ENCODE measurements at regions not wholly inside any gene's neighbourhood (a gene's known extent, or its start where the extent isn't known, plus 50 kb on each side); places are given as distances from the start of the nearest gene placed in this dataset.

DNA sequence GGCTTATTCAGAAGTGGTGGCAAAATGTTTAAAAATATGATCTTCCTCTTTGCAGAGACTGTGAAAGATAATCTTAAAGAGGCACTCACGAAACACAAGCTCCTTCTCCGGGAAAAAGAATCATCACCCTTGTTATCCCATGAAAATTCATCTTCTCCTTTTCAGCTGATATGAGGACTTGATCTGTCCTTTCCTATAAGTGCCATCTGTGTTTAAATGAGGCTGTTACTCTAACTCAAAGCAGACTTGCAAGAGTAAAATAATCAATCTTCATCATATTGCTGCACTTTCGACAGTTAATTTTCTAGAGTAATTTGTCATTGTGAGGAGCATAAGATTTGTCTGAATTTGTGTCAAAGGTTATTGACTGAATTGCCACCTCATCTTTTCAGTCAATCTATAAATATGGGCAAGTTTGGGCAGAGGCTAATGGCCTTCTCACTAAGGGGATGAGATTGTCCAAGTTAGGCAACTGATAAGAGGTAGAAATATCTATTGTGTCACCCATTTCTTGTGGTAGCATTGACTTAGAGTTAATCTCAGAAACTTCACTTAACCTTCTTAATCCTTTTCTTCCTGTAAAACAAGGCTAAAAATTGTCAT is 452.9 kb downstream of the GRXCR1 start:
- DNase-seq (ENCODE audit: low spot score): no peak

DNA sequence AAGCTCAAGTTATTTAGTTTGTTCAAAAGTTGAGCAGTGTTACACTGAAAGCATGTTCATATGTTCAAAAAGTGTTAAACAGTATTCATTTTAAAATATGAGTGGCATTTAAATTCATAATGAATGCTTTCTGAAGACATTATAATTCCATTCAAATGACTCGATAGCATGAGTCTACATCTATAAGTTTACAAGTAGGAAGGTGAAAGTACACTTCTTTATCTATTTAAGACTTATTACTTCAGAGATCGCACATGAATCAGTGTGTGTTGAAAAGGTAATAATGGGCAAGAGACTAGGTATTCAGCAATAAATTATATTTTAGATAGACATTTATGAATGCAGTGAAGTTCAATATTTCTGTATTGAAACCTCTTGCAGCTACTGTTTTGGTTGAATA is 456.1 kb downstream of the GRXCR1 start:
- no peak for DNase-seq (ENCODE audit: low spot score)

DNA sequence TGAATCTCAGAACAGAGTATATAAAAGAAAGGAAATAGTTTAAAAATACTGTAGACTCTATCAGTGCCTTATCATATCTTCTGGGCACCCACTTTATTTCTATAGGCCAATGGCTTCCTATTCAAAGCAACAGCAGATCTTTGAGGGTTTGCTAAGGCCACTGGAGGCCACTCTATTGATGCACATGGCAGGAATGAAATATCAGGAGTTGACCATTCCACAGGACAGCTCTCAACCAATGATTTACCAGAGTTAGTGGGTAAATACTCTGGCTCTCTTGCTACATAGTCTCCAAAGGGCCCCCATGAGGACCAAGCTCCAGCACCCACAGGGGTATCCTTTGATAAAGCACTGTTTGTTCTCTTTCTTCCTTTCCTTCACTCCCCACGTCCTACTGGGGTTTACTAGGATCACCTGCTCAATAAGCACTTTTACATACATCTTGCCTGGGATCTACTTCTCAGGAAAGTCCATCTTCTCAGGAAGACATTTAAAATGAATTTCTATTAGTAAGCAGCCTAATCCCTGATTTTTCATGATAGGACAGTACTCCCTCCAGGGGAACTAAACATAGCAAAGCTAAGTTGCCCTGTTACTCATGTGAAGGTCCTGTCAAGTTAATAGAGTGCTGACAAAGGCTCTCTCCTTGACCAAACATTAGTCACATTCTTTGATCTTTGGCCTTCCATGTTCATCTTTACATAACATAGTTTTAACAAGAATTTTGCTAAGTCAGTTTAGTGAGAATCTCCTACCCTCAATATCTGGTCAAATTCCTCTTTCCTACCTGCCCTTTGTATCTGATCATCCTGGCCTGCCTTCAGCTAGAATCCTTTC is 459.7 kb downstream of the GRXCR1 start:
- no peak for DNase-seq (ENCODE audit: low spot score)

DNA sequence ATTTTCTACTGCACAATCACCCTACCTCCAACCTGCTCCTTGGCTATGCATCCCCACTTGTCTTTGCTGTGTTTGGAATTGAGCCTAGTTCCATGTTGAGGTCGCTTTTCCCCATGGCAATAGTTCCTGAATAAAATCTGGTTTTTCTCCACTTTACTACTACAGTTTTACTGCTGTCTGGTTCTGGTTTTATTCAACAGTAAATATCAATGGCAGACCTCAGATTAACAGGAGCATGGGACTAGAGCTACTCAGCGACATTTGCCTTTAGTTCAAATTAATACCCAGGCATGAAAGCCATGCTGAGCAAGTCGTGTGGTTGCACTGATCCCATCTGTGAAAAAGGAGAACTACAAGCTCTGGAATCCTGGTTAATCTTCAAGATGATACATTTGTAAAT is 460.3 kb downstream of the GRXCR1 start:
- DNase-seq (ENCODE audit: low spot score): no peak

DNA sequence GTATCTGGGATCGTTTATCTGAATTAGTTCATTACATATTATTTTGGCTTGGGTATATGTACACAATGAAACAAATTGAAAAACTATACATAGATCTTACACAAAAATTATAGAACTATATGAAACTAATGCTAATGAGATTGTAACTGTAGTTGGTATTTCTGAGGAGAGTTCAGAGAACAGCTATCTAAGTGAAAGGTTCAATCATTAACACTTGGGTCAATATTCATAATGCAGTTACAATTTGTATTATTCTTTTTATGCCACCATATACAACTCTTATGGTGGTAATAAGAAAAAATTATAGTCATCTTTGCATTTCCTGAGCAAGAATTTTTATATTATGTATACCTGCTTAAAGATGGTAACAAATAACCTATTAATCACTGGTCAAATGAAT is 461.0 kb downstream of the GRXCR1 start:
- no peak for DNase-seq (ENCODE audit: low spot score)

DNA sequence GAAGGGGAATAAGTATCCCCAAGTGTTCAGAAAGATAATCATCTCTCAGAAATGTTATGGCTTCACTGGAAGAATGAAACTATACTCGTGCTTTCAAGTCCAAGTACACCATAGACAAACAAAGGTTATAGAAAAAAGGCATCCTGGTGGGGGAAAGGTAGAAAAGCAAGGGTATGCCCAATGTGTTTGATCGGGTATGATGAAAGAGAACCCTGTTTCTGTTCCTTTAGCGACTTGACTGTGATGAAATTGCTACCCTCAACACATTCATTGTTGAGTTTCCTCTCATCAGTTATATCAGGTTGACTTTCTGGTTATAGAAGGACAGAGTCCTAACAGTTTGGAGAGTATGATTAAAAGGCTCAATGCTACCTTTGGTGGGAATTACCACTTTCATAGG is 464.3 kb downstream of the GRXCR1 start:
- DNase-seq (ENCODE audit: low spot score): no peak

DNA sequence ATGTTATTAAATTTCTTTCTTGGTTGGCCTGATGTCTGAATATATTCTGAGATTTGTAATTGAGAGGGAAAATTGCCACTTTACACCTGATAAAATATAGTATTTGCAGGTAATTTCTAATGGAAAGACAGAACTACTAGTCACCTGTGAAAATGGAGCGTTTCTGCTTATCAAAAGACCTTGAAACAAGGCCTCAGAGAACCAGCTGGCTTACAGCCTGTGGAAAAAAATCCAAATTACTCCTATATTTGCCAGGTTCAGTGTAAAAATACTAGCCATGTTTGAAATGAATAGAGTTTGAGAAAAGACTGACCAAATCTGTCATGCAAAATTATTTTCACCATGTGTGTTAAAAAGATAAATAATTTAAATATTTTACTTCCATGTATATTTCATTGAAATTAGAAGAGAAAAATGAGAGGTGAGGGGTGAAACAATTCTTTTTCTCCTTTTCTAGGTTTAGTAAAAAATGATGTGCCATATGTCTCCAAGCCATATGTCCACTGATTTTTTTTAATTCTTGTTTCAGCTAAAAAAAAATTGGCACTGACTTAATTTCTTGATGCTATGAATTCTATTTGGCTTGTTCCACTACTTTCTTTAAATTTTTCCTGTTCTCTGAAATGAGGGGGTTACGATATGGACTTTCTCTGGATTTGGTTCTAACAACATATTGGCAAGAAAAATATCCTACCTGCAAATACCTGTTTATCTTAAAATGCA is 464.9 kb downstream of the GRXCR1 start:
- no peak for DNase-seq (ENCODE audit: low spot score)

DNA sequence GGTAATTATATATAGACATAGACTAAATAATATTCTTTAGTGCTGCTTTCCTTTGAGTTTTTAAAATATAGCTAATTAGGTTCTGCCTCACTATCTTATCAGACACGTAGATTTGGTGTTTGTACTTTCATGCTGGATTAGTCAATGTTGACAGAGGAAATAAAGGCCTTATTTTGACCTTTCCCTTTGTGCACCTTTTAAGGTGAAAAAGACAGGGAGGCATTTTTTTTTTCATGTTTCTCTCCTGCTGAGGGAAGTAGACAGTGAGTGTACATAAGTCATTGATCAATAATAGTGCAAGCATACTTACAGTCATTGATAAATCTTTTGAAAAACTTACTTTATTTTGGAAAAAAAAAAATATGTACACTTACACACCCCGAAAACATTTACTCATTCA is 467.8 kb downstream of the GRXCR1 start:
- DNase-seq (ENCODE audit: low spot score): no peak

DNA sequence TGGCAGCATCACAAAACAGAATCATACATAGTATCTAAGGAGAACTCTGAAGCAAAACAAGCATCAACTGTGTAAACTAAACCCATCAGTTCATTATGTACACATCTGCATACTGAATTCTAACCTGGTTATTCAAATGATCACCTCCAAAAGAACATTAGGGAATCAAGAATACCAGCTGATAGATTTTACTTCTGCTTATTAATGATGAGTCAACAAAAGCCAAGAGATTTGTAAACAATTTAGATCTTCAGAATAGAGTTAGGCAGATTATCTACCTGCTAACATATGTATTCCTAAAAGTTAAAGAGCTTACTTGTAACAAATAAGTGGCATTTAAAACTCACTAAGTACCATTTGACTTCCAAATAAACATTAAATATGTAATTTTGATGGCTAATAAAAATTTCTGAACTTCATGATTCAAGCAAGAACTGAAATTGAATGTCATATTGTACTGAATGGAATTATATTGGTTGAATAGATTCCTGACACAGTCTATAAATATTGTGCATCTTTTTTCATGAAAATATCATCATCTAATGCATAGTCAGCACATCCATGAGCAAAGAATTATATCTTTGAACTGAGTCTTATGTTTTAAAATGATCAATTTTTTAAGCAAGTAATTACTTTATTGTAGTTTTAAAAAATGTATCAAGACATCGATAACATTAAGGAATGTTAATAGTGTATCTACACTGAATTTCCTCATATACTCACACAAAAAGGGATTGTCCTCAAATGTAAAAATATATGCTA is 470.5 kb downstream of the GRXCR1 start:
- no peak for DNase-seq (ENCODE audit: low spot score)

DNA sequence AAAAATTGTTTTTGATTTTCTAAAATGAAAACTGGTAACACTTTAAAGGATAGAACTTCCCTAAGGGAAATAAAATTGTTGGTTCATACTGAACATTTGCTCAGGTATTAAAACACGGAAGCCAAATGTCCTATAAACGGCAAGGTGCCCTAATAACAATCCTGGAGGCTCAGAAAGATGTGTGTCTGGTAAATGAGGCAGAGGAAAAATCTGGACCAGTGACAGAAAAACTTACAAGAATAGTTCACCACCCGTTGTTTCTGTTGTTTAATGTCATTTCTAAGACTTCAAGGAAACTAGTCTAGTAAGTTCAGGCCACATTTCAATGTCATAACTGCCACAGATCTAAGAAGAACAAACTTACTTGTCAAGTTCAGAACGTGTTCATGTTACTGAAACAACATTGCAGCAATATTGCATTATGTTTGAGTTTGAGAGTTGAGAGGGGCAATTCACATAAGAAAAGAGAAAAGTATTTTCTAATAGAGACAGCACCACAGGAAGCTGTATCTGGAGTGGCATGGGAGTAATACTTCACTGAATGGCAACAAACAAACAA is 476.6 kb downstream of the GRXCR1 start:
- DNase-seq (ENCODE audit: low spot score): no peak

DNA sequence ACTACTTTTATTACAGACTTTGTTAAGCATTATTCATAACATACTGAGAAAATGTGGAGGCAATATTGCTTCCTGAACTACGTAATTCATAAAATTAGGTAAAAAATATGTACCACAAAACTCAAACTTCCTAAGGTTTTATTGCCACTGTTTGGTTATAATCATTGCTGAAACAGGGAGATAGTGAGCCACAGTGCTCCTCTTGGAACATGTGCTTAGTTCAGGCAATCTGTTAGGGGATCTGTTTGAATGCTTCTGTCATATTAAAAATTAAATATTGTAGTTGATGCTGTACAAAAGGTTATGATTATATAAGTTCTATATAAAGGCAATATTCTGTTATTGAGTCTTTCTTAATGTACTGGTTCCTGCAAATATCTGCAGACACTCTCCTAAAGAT is 480.7 kb downstream of the GRXCR1 start:
- DNase-seq (ENCODE audit: low spot score): no peak

DNA sequence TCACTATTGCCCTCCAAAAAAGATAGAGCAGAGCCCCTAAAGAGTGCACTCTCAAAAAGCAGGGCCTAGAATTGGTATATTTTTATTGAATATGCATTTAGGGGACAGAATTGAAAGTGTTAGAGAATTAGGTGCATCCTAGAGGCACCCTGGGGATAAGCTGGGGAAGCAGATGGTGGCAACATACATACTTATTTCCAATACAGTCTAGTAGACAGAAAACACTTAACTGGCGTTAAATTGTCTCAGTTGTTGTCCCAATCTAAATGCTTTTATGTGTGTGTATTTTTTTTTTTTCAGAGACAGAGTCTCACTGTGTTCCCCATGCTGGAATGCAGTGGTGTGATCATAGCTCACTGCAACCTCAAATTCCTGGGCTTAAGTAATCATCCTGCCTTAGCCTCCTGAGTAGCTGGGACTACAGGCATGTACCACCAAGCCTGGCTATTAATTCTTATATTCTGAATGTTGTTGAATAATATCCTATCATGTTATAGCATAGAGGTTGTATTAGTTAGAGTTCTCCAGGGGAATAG is 481.8 kb downstream of the GRXCR1 start:
- DNase-seq (ENCODE audit: low spot score): no peak

DNA sequence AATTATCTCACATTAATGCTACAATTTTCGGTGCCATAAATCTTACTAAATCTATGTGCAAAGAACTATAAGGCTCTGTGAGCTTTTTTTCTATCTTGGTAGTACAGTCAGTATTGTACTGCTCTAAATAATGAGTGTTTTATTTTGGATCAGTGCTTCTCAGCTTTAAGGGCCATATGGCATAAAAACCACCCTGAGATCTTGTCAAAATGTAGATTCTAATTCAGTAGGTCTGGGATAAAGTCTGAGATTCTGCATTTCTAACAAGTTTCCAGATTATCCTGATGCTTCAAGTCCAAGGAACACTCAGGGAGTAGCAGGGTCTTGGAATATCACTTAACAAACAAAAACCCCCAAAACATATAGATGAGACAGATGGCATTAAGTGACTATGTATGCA is 486.5 kb downstream of the GRXCR1 start:
- DNase-seq (ENCODE audit: low spot score): no peak

DNA sequence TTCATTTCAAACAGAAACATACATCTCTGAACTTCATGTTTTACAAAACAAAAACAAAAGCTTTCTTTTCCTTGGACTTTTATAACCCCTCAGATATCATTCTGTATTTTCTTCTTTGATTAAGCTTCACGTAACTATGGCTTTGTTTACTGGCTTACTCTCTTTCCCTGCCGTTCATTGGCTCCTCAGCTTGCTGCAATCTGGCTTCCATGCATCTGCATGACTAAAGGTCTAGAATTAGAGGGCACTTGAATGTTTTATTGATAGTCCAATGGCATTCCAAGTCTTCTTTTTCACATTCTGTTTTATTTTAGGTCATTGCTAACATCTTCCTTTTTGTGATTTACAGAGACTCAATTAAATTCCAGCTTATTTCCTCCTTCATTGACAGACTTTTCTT is 487.6 kb downstream of the GRXCR1 start:
- no peak for DNase-seq (ENCODE audit: low spot score)

DNA sequence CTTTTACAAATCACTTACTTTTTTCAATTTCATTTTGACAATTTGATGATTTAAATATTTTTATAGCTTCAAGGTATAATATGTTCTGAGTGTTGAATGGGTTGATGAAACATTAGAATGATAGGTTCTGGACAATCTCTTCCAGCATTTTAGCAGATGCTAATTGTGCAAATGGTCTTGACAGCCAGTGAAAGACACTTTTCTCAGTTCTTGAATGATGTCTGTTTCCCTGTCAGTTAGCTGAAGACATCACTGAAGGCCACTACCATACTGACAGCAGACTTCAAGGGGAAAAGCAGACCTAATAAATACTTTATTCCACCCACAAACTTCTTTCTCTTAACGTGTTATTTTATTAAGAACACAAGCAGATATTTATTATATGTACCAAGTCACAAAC is 498.6 kb downstream of the GRXCR1 start:
- no peak for DNase-seq (ENCODE audit: low spot score)

DNA sequence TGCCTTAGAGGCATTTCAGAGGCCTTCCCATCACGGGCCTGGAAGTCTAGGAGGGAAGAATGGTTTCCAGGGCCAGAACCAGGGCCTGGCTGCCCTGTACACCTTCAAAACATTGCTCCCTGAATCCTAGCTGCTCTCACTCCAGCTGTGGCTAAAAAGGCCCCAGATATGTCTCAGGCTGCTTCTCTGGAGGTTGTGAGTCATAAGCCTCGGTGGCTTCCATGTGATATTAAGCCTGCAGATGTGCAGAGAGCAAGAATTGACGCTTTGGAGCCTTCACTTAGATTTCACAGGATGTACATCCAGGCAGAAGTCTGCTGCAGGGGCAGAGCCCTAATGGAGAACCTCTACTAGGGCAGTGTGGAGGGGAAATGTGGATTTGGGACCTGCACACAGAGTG is 502.5 kb downstream of the GRXCR1 start:
- DNase-seq (ENCODE audit: low spot score): no peak

DNA sequence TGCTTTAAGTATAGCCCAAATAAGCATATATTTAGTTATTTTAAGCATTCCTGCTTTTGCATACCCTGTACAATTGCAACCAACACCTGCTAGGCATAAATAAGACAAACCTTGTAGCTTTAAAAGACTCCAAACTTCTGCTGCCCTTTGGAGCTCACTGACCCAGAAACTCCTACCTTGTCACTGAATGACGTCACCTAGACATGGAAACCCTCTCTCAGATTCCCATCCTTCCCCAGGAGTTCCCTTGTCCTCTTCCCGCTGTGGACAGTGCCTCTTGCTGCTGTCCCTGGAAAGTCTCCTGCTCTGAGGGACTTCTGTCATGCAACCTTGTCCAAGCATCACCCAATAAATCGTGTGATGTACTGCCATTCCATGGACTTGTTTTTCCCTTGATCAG is 507.2 kb downstream of the GRXCR1 start:
- DNase-seq (ENCODE audit: low spot score): no peak

DNA sequence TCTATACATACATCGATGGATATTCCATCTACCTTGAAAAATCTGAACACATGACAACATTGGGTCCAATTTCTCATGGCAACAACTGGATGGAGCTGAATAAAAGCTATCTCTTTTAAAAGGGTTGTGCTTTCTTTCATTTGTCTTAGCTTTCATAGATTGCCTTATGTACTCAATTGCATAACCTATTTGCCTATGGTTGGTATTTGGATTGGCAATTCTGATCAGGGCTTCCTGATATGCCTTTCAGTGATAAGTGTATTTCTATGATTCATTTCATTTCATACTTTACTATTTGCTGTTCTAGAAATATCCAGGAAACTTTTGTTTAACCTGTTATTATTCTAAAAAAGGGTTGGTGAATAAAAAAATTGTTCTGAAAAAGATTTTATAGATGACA is 509.9 kb downstream of the GRXCR1 start:
- DNase-seq (ENCODE audit: low spot score): no peak

DNA sequence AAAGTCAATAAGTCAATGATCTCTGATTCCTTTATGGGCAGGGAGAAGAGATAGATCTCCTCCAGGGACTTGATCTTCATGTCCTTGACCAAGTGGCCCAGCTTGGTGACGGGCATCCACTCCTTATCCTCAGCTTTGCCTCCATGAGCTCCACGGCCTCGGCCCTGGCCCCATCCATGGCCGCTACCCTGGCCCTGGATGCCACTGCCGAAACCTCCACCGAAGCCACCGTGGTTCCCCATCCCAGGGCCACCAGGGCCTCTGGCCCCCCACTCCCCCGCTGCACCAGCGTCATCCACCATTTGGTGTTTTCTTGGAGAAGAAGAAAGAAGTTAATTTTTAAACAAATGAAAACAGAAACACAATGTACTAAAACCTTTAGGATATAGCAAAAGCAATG is 518.1 kb downstream of the GRXCR1 start:
- no peak for DNase-seq (ENCODE audit: low spot score)

DNA sequence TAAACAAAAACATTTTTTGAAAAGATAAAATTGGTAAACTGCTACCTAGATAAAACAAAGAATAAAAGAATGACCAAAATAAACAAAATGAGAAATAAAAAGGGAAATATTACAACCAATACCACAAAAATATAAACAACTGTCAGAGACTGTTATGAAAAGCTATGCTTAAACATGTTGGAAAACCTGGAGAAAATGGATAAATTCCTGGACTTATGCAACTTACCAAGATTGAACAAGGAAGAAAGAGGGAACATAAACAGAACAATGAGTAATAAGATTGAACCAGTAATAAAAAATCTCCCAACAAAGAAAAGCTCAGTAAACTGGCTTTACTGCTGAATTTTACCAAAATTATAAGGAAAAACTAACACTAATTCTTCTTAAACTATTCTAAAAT is 518.7 kb downstream of the GRXCR1 start:
- no peak for DNase-seq (ENCODE audit: low spot score)

DNA sequence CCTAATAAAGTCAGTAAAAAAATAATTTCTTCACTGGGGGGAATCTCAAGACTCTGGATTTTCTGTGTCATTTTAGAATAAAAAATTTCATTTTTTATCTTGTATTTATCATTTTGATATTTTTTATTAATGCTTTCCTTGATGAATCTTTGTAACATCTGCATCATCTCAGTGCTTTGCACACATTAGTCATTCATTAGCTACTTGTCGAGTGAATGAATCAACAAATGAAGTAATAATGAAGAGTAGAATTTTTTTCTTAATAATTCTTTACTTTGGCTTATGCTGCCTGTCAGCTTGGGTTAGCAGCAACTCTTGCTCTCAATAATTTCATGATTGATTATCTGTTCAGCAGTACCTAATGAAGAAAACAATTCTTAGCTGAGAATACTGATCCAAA is 530.8 kb downstream of the GRXCR1 start:
- no peak for DNase-seq (ENCODE audit: low spot score)

DNA sequence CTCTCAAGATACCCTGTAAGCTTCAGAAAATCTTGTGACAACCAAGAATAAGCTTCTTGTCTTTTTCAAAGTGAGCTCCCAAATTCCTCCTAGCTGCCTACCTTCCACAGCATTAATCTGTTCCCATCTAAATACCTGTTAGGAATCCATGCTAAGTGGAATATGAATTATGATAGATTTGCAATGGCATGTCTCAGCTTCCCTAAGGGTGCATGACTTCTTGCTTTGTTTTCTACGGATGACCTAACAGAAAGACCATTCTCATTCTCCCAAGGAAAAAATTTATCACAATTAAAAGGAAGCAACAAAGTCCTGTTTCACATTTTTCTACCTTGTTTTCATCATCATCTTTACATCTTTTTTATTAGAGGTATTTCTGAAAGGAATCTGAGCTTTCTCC is 532.7 kb downstream of the GRXCR1 start:
- no peak for DNase-seq (ENCODE audit: low spot score)
